NT2/D1 (cell line): ENCODE measurements at regions not wholly inside any gene's neighbourhood (a gene's known extent, or its start where the extent isn't known, plus 50 kb on each side); places are given as distances from the start of the nearest gene placed in this dataset.

Experiments
- SUZ12 ChIP-seq: IDR thresholded peaks from 2 replicates; pipeline ENCODE4 v1.6.1; 2011; ENCODE audit not compliant: insufficient read length, insufficient read depth; ENCODE audit errors: extremely low read depth
- YY1 ChIP-seq: IDR thresholded peaks from 2 replicates; pipeline ENCODE4 v1.6.1; 2011; ENCODE audit not compliant: insufficient read length, insufficient read depth
- ZNF274 ChIP-seq: IDR thresholded peaks from 2 replicates; pipeline ENCODE4 v1.6.1; 2011; ENCODE audit warnings: mild to moderate bottlenecking, low read depth, low read length

GRCh38 chr11:98194611-98195010 lies 826.1 kb upstream of the CNTN5 start:
- TF ChIP-seq ZNF274 (no peak), YY1 (no peak), SUZ12 (no peak)
